ENCODE measurements at regions not wholly inside any gene's neighbourhood (a gene's known extent, or its start where the extent isn't known, plus 50 kb on each side); places are given as distances from the start of the nearest gene placed in this dataset.
A peak's percentile ranks its signal among the peaks of the same experiment; 100 is the strongest.
"Not testable (repeated sequence)": the region's sequence is repeated elsewhere in the genome, so short reads cannot be mapped to it uniquely, and the experiment has no call there.

DNA sequence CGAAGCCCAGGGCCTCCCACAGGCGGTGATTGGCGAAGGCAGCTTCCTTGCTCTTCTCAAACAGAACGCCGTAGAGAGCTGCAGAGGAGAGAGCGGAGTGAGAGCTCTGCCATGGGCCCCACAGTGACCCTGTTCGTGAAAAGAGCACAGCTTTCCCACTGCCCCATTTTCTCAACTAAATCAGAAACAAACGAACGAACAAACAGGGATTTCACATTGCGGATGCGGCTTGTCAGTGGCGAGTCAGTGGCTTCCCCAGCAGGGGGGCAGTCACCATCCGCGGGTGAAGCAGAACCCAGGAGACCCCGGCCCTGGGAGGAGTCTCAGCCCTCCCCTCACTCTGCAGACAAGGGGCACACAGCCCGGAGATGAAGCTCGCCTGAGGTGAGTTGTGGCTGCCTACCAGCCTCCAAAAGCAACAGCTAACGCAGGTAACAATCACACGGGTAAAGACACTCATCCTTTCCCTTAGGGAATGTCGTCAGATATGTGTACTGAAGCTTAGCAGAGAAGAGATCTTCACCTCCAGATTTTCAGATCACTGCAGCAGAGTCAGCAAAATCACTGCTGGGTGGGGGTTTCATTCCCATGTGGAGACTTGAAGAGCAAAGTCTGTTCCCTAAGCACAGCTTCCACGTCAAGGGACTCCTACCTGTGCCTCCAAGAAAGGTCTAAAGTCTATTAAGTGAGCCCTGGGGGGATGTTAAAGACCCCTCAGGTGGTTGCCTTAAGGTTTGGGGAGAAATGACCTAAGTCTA, 51.2 kb upstream of the GPR31 start:
- no peak for DNase-seq (ENCODE audit: low read depth in 3 of 3)

DNA sequence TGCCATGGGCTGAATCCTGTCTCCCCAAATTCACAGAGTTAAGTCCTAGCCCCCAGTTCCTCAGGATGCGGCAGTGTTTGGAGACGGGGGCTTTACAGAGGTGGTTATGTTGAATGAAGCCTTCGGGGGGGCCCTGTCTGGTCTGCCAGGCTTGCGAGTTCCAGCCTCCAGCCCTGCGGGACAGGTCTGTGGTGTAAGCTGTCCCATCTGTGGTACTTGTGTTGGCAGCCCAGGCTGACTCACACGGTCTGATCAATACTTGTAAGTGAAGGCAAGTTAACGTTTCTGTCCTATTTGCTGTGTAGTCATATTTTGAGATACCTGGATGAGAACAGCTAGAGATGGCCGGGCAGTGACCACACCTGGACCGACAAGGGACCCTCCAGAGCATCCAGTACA, 51.8 kb upstream of the GPR31 start:
- no peak for DNase-seq (ENCODE audit: low read depth in 3 of 3)

DNA sequence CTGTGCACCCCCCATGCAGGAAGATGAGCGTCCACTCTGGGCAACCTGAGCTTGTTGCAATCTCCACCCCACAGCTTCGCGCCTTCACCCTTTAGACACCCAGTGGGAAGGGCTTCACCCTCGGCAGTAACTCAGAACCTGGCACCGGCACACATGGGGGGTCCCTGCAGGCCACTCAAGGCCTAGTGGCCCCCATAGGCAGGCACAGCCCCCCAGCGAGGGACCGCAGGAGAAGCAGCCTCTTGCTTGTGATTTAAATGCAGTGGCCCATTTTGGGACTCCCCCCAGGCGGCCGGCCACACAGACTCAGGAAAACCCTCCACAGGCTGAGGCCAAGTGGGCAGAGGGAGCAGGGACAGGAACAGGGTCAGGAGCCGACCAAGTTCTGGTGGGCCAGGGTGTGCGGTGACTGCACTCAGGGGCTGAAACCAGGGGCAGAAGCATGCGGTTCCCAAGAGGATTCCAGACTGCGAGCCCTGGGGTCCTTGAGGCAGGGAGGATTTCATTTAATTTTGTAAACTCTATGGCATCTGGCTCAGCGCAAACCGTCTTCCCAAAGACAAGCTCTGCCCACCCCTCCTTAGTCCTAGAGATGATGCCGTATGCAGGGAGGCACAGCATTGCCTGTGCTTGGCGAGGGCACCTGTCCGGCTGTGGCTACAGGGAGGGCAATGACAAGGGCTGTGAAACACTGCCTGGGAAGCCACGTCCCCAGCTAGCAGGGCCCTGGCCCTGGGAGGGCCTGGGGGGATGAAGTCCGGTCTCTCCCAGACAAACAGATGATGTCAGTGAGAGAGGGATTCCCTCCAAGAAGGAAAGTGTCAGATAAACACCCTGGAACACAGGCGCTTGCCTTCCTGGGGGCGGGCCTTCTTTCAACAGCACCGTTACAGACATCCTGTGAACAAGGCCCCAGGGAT, 52.9 kb upstream of the GPR31 start:
- no peak for DNase-seq (ENCODE audit: low read depth in 3 of 3)

DNA sequence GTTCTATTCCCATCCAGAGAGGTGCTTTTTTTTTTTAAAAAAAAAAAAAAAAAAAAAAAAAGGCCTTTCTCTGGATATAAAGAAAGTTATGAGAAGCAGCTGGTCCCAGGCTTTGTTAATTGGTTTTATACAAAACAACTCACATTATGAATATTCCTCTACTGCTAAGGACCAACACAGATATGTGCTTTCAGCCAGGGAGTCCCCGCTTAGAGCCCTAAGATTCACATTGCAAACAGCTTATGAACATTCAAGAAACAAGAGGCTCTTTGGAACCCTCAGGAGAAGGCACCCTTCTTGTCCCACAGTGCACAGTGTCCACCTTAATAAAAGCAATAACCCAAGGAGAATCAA, 53.5 kb upstream of the GPR31 start:
- DNase-seq (ENCODE audit: low read depth in 3 of 3), result no peak

DNA sequence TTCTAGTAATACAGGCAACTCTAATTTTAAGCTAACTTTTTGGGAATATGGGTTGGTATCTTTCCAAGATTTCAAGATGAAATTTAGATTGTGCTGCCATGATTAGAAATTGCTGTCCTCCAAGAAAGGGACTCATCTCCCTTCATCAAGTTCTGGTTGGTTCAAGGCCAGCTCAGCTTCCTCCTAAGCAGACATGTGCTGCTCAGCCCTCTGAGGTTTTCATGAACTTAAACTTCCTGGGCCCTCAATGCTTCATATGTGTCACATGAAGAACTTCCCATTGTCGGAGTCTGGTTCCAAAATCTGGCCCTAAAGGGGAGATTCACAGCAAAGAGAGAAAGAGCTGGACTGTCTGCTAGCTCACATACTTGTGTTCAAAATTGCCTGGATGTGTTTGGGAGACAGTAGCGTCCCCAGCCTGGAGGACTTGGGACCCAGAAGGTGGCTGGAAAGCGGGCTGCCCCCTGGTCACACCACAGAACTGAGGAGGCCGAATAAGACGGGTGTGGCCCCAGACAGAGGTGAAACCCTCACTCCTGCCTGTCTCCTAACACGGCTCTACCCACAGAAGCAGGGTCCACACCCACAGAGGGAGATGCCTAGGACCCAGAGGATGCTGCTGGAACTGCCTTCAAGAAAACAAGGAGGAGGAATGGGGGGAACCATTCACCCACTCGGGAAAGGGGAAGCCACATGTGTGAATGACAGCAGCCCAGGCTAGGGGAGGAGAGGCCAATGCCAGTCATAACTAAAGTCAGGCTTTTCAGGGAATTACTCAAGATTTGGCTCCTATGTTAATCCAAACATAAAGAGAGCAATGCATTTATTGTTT, 54.3 kb upstream of the GPR31 start:
- no peak for DNase-seq (ENCODE audit: low read depth in 3 of 3)

DNA sequence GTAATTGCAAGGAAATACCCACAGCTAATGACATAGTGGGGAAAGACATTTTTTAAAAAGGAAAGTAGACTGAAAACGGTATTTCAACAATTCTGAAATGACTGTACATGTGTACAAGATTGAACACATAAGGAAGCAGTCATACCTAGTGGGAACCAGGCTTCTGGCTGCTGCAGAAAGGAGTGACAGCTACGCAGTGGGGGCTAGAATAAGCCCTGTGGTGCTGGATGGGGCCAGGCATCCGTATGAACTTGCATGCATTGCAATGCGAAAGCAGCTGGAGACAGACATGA, 54.9 kb upstream of the GPR31 start:
- no peak for DNase-seq (ENCODE audit: low read depth in 3 of 3)

DNA sequence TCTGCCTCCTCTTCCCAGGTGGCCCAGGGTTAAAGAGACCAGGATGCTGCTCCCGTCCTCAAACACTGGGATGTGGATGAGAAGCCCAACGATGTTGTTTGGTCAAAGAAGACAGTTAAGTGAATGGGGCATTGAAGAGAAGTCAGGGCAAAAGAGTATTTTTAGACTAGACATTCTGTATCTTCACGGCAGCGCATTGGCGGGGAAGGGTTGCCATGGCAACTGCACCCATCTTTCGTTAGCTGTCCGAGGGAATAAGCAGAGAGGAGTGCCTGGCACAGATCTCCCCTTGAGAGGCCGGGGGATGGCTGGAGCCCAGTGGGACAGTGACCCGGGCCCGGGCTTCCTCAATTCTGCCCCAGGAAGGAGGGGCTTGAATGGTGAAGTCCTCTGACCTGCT, 56.4 kb upstream of the GPR31 start:
- DNase-seq (ENCODE audit: low read depth in 3 of 3), result no peak

DNA sequence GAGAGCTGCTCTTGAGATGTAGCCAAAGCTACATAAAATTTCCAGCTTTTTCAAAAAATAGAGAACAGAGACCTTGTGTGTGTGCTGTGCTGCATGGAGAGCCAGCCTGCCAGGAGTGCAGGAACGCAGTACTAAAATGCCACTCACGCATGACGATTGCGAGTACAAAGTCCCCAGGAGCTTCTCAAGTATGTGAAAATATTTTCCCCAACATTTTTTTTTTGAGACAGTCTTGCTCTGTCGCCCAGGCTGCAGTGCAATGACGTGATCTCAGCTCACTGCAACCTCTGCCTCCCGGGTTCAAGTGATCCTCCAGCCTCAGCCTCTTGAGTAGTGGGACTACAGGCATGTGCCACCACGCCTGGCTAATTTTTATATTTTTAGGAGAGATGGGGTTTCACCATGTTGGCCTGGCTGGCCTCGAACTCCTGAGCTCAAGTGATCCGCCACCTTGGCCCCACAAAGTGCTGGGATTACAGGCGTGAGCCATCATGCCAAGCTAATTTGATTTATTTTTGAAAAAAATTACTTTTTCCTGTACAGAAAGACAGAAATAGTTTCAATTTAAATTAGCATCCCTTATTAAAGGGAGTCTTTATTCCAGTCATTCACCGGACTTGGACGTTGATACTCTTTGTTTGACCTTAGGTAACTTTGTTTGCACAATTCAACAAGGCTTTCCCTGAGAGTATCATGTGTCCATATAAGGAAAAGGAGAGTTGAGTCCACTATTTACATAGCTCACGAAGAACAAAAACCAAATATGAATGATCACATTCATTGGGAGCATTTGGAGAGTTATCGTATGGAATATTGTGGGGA, 57.9 kb upstream of the GPR31 start:
- DNase-seq (ENCODE audit: low read depth in 3 of 3), result not testable (repeated sequence)

DNA sequence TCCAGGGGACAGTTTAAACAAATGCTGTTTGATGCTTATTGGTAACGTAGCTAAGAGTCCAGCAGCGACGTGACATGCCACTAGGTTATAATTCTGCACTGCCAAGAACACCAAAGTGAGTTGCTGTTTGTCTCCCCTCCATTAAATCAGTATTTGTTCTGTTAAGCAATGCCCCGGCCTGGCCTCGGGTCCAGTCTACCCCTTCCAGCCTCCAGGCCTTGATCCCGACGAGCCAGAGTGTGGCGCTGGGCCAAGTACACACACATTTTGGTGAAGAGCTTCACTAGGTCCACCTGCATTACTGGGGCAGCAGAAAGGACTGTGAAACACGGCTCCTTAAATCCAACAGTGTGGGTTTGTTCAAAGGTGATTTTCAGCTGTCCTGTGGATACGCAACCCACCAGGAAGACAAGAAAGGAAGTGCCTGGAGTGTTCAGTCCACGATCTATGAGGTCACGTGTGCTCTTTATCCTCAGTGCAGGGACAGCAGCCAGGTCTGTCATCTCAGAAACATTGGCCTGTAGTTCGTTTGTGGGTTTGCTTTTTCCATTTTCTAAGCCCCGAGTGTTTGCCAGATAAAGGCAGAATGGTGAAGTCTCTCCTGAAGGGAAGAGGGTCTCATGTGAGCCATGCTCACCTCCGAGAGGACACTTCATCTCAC, 58.7 kb upstream of the GPR31 start:
- DNase-seq (ENCODE audit: low read depth in 3 of 3), result not testable (repeated sequence)

DNA sequence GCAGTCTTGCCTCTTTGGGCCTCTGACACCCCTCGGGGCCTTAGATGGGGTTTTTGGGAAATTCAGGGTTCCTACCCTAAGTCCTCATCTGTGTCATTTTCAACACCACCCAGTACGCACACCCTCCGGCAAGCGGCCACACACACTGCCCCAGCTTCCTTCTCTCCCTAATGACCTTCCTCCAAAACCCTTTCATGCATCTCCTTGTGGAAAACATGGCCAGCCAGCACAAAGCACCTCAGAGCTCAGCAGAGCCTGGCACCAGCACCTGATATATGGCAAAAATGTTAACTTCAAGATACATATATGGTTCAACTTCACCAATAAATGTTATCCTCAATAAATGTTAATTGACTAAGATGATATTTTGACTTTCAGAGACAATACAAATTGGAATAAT, 59.3 kb upstream of the GPR31 start:
- not testable (repeated sequence) for DNase-seq (ENCODE audit: low read depth in 3 of 3)

DNA sequence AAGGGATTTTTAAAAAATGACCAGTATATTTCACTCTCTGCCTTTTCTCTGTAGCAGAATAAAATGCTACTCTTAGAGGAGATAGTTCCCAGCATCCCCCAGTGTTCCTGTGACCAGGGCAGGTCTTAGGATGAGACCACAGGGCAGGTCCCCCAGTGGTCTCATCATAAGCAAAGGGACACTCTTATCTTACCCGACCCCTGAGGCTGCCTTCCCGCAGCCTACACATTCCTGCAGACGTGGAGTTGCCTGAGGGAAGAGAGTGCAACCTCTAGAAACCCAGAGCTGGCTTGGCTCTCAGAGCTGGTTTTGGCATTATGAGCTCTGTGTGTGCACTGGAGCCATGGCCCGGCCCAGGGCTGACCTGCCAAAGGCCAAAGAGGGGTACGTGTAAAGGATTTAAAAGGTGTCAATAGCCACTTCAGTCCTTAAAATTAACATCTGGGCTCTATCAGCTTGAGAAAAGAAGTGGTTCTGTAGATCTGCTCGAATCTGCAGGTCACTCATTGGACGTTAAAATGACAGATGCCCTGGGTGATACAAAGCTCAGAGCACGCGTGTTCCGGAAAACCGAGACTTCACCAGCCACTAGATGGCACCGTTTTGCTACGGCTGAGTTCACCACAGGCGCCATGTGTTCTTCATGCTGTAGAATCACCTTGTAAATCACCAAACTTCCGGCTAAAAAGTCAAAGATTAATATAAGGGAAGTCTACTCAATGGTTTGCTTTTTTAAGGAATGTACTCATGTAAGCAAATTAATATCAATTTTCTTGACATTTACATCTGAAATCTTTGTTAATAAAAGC, 60.4 kb upstream of the GPR31 start:
- peak in 2 of 3 experiments; percentile 11 to 26 for DNase-seq (ENCODE audit: low read depth in 3 of 3)

DNA sequence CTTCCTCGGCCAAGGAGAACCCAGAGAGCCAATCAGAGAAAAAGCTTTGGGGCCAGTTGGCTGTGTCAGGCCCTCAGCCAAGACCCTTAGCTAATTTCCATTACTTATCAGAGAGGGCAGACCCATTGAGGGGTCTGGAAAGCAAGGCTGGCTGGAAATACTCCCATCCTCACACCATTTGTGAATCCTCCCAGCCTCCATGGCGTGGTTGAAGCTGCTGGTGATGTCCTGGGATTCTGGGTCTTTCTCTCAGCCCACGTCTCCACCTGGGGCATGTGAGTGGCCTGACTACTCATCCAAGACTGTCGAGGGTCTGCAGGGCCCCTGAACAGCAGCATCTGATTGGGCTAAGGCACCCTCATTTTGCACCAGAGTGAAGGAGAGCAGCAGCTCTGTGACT, 61.3 kb upstream of the GPR31 start:
- not testable (repeated sequence) for DNase-seq (ENCODE audit: low read depth in 3 of 3)

DNA sequence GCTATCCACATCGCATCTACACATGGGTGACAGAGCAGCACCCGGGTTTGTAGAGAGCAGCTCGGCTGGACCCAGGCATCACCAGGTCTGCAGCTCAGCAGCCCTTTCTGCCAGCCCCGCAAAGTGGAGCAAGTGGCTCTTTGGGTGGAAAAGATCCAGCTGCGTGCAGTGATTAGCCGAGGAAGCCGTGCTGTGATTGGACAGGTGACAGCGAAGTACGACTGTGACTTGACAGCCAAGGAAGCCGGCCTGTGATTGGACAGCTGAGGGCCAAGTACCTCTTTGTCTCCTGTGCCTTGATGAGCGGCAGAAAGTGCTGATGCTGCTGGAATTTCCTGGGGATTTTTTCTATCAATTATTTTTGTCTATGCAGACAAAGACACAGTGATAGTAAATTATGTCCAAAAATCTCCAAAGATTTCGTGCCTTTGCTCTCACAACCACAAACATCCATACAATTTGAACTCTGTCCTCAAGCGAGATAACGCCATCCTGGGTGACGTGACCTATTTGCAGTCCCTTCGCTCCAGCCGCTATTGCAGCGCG, 62.3 kb upstream of the GPR31 start:
- DNase-seq (ENCODE audit: low read depth in 3 of 3), result no peak

DNA sequence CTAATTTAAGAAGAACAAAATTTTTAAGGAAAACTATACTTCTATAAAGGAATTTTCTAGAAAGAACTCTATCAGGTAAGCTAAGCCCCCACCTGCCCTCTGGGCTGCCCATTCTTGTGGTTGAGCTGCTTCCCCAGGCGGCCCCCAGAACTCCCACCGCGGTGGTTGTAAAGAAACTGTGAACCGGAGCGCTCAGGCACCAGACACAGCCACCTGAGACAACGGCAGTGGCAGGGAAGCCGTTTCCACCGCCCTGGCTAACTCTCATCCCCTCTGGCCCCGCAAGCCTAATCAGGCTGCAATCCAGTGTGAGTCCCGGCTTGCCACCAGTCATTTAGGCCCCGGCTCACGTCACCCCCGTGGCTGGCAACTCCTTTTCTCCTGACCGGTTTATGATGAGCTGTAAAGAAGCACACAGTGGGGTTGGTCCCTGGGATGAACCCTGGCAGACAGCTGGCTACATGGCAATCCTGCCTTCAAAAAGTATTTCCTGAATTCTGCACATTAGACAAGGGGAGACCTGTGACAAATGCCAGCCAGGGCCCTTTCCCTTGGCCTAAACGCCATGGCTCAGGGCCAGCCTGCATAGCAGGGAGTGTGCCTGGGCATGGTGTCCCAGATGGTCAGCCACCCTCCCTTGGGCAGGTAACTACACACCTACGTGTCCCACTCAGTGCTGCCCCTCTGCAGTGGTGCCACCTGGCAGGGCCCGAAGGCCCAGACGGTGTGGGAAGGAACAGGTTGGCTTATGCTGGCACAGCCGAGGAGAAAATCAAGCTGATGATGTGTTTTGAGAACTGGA, 63.8 kb upstream of the GPR31 start:
- no peak for DNase-seq (ENCODE audit: low read depth in 3 of 3)

DNA sequence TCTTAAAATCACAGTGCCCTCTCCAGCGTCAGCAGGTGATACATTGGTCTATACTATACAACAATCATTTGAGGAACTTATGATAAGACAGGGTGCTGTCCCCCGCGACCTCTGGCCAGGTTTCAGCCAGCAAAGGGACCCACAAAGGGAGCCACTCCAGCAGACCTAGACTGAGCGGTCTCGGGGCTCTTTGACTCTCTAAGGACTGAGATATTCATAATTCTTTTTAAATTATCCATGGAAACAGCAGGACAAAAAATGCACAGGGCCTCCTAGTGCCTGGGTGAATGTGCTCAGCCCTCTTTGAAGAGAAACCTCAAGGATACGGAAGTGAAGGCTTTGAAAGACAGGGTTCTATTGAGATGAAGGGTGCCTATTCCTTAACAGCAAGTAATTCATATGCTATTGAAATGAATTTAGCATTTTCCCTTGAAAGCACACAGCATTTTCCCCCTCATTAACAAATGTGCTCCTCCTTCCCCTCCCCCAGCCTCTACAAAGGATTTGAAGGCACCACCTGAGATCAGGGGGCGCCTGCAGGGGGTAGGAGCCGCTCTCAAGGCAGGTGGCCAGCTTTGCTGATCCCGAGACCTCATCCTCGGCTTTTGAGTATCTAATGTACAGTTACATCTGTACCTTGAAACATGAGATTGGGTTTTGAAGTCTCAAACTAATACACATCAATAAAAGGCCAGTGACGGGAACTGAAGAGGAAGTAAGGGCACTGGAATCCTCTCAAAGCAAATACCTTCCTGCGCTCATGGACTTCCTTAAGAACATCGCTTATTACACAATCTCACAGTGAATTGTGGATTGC, 65.3 kb upstream of the UNC93A start:
- DNase-seq (ENCODE audit: low read depth in 3 of 3), result not testable (repeated sequence)

DNA sequence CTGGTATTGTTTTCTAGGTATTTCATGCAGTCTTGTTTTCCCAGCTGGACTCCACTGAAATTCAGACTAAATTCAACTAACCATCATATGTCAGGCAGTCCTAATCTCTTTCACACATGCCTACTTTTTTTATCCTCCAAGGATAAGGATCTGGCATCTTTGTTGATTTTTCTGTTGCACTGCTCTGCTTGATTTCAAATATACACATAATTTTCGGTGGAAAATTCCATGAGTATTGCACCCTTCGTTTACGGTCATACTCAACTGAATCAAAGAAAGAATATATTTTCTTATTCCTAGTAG, 64.8 kb upstream of the UNC93A start:
- no peak for DNase-seq (ENCODE audit: low read depth in 3 of 3)

DNA sequence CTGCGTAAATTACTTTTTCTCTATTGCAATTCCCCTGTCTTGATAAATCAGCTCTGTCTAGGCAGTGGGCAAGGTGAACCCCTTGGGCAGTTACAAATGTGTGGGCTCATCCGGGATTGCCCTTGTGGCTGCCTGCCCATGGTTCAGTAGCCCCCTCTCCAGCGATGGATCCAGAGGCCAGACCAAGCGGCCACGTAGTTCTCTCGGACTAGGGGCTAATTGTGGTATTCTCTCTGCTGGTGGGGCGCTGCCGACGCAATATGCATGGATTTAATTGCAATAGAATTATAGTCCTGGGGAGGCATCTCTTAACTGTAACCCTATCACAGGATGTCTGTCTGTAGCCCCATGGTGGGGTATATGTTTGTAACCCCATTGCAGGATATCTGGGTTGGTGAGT, 64.3 kb upstream of the UNC93A start:
- DNase-seq (ENCODE audit: low read depth in 3 of 3), result no peak

DNA sequence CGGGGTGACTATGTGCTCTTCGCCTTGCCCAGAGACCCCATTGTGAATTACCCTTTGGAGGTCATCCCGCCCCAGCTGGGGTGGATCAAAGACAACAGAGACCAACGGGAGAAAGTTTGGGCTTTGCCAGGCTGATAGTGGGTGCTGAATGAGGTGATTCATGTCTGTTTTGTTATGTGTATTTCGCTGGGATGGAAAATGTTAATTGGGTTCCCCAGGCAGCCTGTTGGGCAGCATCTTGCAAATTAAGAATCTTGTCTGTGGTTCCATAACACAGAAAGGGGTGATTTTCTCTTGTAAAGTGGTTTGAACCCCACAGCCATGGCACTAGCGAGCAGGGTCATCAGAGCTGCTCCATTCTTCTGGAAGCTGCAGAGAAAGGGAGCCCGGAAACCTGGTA, 63.1 kb upstream of the UNC93A start:
- no peak for DNase-seq (ENCODE audit: low read depth in 3 of 3)
